Breast epithelium (tissue), 4 donors: ENCODE measurements at regions not wholly inside any gene's neighbourhood (a gene's known extent, or its start where the extent isn't known, plus 50 kb on each side); places are given as distances from the start of the nearest gene placed in this dataset.

Experiments used
- DNase-seq, 2 donors: peaks; one replicate each; pipeline ENCODE4 v3.0.0-alpha.2; 2019; ENCODE audit warnings: low spot score in 2 of 2
- H3K27ac ChIP-seq, 2 donors: fragments of 200-600 bp; sonication (generic) in 1 of 2; one replicate each; pipeline ENCODE4 v1.5.1; 2016 to 2019; ENCODE audit warnings: mild to moderate bottlenecking in 1 of 2
- H3K27me3 ChIP-seq, 2 donors: fragments of 200-600 bp; sonication (generic) in 1 of 2; one replicate each; pipeline versions ENCODE4 v1.5.1 to v1.6.0; 2017 to 2019; ENCODE audit warnings: control low read depth in 1 of 2, mild to moderate bottlenecking in 1 of 2
- H3K36me3 ChIP-seq: fragments of 200-600 bp; one replicate; pipeline ENCODE4 v1.5.1; 2019
- H3K4me1 ChIP-seq, 2 donors: fragments of 200-600 bp; sonication (generic); one replicate each; pipeline ENCODE4 v1.5.1; 2016 to 2019; ENCODE audit warnings: control low read depth in 1 of 2
- H3K4me3 ChIP-seq, 3 donors: fragments of 200-600 bp; sonication (generic); 1 replicate in 2 of 3; 2 replicates in 1 of 3; pipeline ENCODE4 v1.5.1; 2016 to 2019; ENCODE audit warnings: mild to moderate bottlenecking in 3 of 3, moderate library complexity in 2 of 3
- H3K9me3 ChIP-seq, 2 donors: fragments of 200-600 bp; sonication (generic) in 1 of 2; one replicate each; pipeline ENCODE4 v1.5.1; 2016 to 2019; ENCODE audit warnings: control low read depth in 1 of 2
- CTCF ChIP-seq, 3 donors: fragments of 450-650 bp; IDR thresholded peaks; one replicate each; pipeline ENCODE4 v1.5.1; 2016 to 2017; ENCODE audit warnings: antibody characterized with exemption in 3 of 3, mild to moderate bottlenecking in 3 of 3, moderate library complexity in 3 of 3
- POLR2A ChIP-seq: fragments of 450-650 bp; IDR thresholded peaks from one replicate; pipeline ENCODE4 v1.6.1; 2016; ENCODE audit warnings: antibody characterized with exemption, mild to moderate bottlenecking, moderate library complexity
- POLR2AphosphoS5 ChIP-seq, 3 donors: sonication (generic); formaldehyde crosslinking; IDR thresholded peaks; one replicate each; pipeline ENCODE4 v1.6.1; 2017; ENCODE audit warnings: antibody characterized with exemption in 3 of 3
- intact Hi-C: fragments of 100-400 bp; cut with DNase I; formaldehyde crosslinking; loops from one replicate; pipeline ENCODE4 v1.15.1; 2023; ENCODE audit warnings: low total_unique reads

GRCh38 chr6:11951868-11952267 is 60.2 kb upstream of the HIVEP1 start:
- DNase-seq = no peak
- H3K27ac ChIP-seq = no peak overlapping the region
- no peaks in the 10 kb centered on the region for H3K27me3 ChIP-seq
- H3K4me3 ChIP-seq = no peak overlapping the region
- intact Hi-C loops = no loop called here
- H3K4me1 ChIP-seq = no peaks in the 10 kb centered on the region
- no peak for TF ChIP-seq POLR2A
- TF ChIP-seq CTCF (IDR thresholded peaks at IDR 0.05) = no peak
- TF ChIP-seq POLR2AphosphoS5 (IDR thresholded peaks at IDR 0.05) = no peak
- no peaks in the 10 kb centered on the region for H3K9me3 ChIP-seq
- H3K36me3 ChIP-seq = no peaks in the 10 kb centered on the region

DNA sequence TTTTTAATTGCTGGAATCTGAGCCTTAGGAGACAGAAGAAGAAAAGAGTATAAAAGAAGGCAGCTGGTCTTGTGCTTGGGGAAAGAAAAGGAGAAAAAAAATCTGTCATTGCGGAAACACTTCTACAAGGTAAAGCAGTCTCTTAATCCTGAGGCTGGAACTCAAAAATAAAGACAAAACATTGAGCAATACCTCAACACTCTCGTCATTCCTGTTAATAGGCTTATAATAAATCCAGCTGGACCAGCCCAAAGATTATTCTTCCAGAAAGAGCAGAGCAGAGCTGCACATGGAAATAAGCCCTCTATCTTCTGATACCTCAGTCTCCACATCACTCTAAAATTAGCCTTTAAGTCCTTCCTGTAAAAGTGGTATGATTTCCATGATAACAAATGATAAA is 62.0 kb upstream of the HIVEP1 start:
- H3K27me3 ChIP-seq = no peaks in the 10 kb centered on the region
- H3K4me3 ChIP-seq = no peak overlapping the region
- H3K36me3 ChIP-seq = no peaks in the 10 kb centered on the region
- intact Hi-C loops = no loop called here
- no peaks in the 10 kb centered on the region for H3K4me1 ChIP-seq
- no peak for DNase-seq
- TF ChIP-seq POLR2A (no peak), POLR2AphosphoS5 (IDR thresholded peaks at IDR 0.05) (no peak), CTCF (IDR thresholded peaks at IDR 0.05) (no peak)
- H3K9me3 ChIP-seq = no peaks in the 10 kb centered on the region
- H3K27ac ChIP-seq = no peak overlapping the region

DNA sequence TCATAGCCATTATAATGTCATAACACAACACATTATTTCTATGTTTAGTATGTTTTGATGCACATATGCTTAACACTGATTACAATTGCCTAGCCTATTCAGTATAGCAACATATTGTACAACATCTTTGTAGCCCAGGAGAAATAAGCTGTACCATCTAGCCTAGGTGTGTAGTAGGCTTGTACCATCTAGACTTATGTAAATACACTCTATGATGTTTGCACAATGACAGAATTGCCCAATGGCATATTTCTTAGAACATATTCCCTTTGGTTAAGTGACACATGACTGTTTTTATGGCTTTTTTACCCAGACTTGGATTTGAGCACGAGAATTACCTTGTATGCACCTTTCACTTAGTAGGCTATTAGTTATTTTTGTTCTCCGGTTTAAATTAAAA is 64.5 kb upstream of the HIVEP1 start:
- DNase-seq = no peak
- H3K4me1 ChIP-seq = no peaks in the 10 kb centered on the region
- no peak for TF ChIP-seq POLR2A
- no peak for TF ChIP-seq POLR2AphosphoS5 (IDR thresholded peaks at IDR 0.05)
- TF ChIP-seq CTCF (IDR thresholded peaks at IDR 0.05) = no peak
- no peak overlapping the region for H3K27ac ChIP-seq
- H3K27me3 ChIP-seq = no peaks in the 10 kb centered on the region
- H3K4me3 ChIP-seq = no peak overlapping the region
- H3K9me3 ChIP-seq = no peaks in the 10 kb centered on the region
- intact Hi-C loops = no loop called here
- H3K36me3 ChIP-seq = no peaks in the 10 kb centered on the region

DNA sequence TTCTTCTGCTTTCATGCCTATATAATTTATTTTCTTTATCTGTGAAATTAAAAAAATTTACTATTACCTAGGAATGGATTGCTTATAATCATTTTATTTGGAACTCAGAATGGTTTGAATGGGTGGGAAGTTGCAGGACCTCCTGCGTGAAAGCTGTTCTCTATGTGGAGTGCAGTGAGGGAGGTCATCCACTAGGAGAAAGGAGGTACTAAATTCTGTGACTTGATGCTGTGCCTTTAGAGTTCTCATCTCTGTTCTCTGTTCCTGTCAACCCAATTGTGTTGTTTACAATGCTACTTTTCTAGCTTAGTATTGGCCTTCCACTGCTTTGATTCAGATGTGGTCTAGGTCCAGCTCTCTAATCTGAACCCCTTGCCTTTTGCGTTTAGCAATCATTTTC is 65.0 kb upstream of the HIVEP1 start:
- no peak for TF ChIP-seq CTCF (IDR thresholded peaks at IDR 0.05)
- TF ChIP-seq POLR2A = no peak
- no peak for TF ChIP-seq POLR2AphosphoS5 (IDR thresholded peaks at IDR 0.05)
- H3K4me1 ChIP-seq = no peaks in the 10 kb centered on the region
- H3K36me3 ChIP-seq = no peaks in the 10 kb centered on the region
- DNase-seq = no peak
- intact Hi-C loops = no loop called here
- no peaks in the 10 kb centered on the region for H3K9me3 ChIP-seq
- no peaks in the 10 kb centered on the region for H3K27me3 ChIP-seq
- no peak overlapping the region for H3K4me3 ChIP-seq
- H3K27ac ChIP-seq = no peak overlapping the region

GRCh38 chr6:11944111-11944510 is 68.0 kb upstream of the HIVEP1 start:
- Histone ChIP-seq H3K4me1 (no peaks in the 10 kb centered on the region), H3K9me3 (no peaks in the 10 kb centered on the region), H3K27ac (no peak overlapping the region), H3K27me3 (no peaks in the 10 kb centered on the region), H3K4me3 (no peak overlapping the region), H3K36me3 (no peaks in the 10 kb centered on the region)
- DNase-seq = no peak
- TF ChIP-seq POLR2AphosphoS5 (IDR thresholded peaks at IDR 0.05) (no peak), POLR2A (no peak), CTCF (IDR thresholded peaks at IDR 0.05) (no peak)
- intact Hi-C loops = no loop called here
